VCaP (cell line): ENCODE measurements at regions not wholly inside any gene's neighbourhood (a gene's known extent, or its start where the extent isn't known, plus 50 kb on each side); places are given as distances from the start of the nearest gene placed in this dataset.

Experiments
- H3K27ac ChIP-seq: fragments of 450-650 bp; 2 replicates; pipeline ENCODE4 v1.5.1; 2017
- CTCF ChIP-seq: fragments of 450-650 bp; conservative IDR thresholded peaks from 2 replicates; pipeline ENCODE4 v1.5.1; 2017; ENCODE audit warnings: mild to moderate bottlenecking, moderate library complexity

GRCh38 chr4:176999935-177000543 is 207.3 kb upstream of the VEGFC start:
- no peak for TF ChIP-seq CTCF
- H3K27ac ChIP-seq = no peak overlapping the region

- no peak for TF ChIP-seq CTCF
- H3K27ac ChIP-seq = no peak overlapping the region
Measured at GRCh38 chr4:177001271-177002175, 208.8 kb upstream of the VEGFC start.

- no peak overlapping the region for H3K27ac ChIP-seq
- TF ChIP-seq CTCF = no peak
Measured at GRCh38 chr4:177005674-177006230, 213.0 kb upstream of the VEGFC start.

GRCh38 chr4:177006331-177006730 is 213.6 kb upstream of the VEGFC start:
- no peak overlapping the region for H3K27ac ChIP-seq
- TF ChIP-seq CTCF = no peak

GRCh38 chr4:177008071-177008835 is 215.5 kb upstream of the VEGFC start:
- TF ChIP-seq CTCF = no peak
- no peak overlapping the region for H3K27ac ChIP-seq

GRCh38 chr4:177008836-177009501 is 216.2 kb upstream of the VEGFC start:
- H3K27ac ChIP-seq = no peak overlapping the region
- TF ChIP-seq CTCF = no peak
